Sigmoid colon (tissue), 6 donors: ENCODE measurements at regions not wholly inside any gene's neighbourhood (a gene's known extent, or its start where the extent isn't known, plus 50 kb on each side); places are given as distances from the start of the nearest gene placed in this dataset.

Source experiments
- DNase-seq: peaks from one replicate; pipeline ENCODE4 v3.0.0-alpha.2; 2019
- H3K27ac ChIP-seq, 4 donors: fragments of 200-600 bp; sonication (generic); one replicate each; pipeline ENCODE4 v1.5.1; 2016 to 2019; ENCODE audit warnings: mild to moderate bottlenecking in 1 of 4
- H3K27me3 ChIP-seq, 3 donors: fragments of 200-600 bp; sonication (generic); one replicate each; pipeline ENCODE4 v1.5.1; 2019; ENCODE audit warnings: mild to moderate bottlenecking in 1 of 3
- H3K36me3 ChIP-seq, 4 donors: fragments of 200-600 bp; sonication (generic); one replicate each; pipeline ENCODE4 v1.5.1; 2016 to 2019
- H3K4me1 ChIP-seq, 4 donors: fragments of 200-600 bp; sonication (generic); one replicate each; pipeline ENCODE4 v1.5.1; 2017 to 2019
- H3K4me3 ChIP-seq, 4 donors: fragments of 200-600 bp; sonication (generic); one replicate each; pipeline ENCODE4 v1.5.1; 2017 to 2019; ENCODE audit warnings: mild to moderate bottlenecking in 2 of 4, moderate library complexity in 1 of 4
- H3K9me3 ChIP-seq, 4 donors: fragments of 200-600 bp in 3 of 4; sonication (generic) in 3 of 4; one replicate each; pipeline versions ENCODE4 v1.5.1 to v1.6.1; 2013 to 2019
- CTCF ChIP-seq, 4 experiments: fragments of 450-650 bp in 3 of 4; fragments of 200-600 bp in 1 of 4; IDR thresholded peaks; one replicate each; pipeline ENCODE4 v1.5.1; 2016 to 2019; ENCODE audit warnings: antibody characterized with exemption in 4 of 4, mild to moderate bottlenecking in 3 of 4, moderate library complexity in 2 of 4
- EP300 ChIP-seq, 4 donors: sonication (generic); formaldehyde crosslinking; IDR thresholded peaks; one replicate each; pipeline ENCODE4 v1.6.1; 2017; ENCODE audit warnings: antibody characterized with exemption in 4 of 4
- POLR2A ChIP-seq, 2 donors: fragments of 450-650 bp; IDR thresholded peaks; one replicate each; pipeline ENCODE4 v1.6.1; 2016; ENCODE audit warnings: antibody characterized with exemption in 2 of 2, mild to moderate bottlenecking in 2 of 2, moderate library complexity in 2 of 2
- POLR2AphosphoS5 ChIP-seq, 4 donors: sonication (generic); formaldehyde crosslinking; IDR thresholded peaks; one replicate each; pipeline ENCODE4 v1.6.1; 2017; ENCODE audit warnings: antibody characterized with exemption in 4 of 4
- WGBS, 2 donors: extraction: QIAGEN DNeasy Blood & Tissue Kit; methylation state at CpG; one replicate each; pipeline ENCODE4 v1.1.7; 2013; 5-methylcytosine and 5-hydroxymethylcytosine counted together
- intact Hi-C: fragments of 100-400 bp; cut with DNase I; formaldehyde crosslinking; loops from one replicate; pipeline ENCODE4 v1.15.1; 2023
- donor health status: healthy with polysubstance abuse.
- donor health status: healthy.

GRCh38 chr14:65850429-65851135 lies 438.1 kb downstream of the FUT8 start:
- Histone ChIP-seq H3K27me3 (no peaks in the 10 kb centered on the region), H3K4me3 (no peak overlapping the region), H3K4me1 (no peaks in the 10 kb centered on the region), H3K36me3 (no peaks in the 10 kb centered on the region), H3K27ac (no peak overlapping the region), H3K9me3 (no peaks in the 10 kb centered on the region)
- 84% methylated on average over 10 of the region's 10 CpGs for WGBS, 2 donors
- intact Hi-C loops = no loop called here
- TF ChIP-seq CTCF (IDR thresholded peaks at IDR 0.05) (no peak), EP300 (IDR thresholded peaks at IDR 0.05) (no peak), POLR2A (IDR thresholded peaks at IDR 0.05) (no peak), POLR2AphosphoS5 (IDR thresholded peaks at IDR 0.05) (no peak)
- DNase-seq = no peak

- Histone ChIP-seq H3K4me3 (no peak overlapping the region), H3K27me3 (no peaks in the 10 kb centered on the region), H3K27ac (no peak overlapping the region), H3K36me3 (no peaks in the 10 kb centered on the region), H3K9me3 (no peaks in the 10 kb centered on the region), H3K4me1 (no peaks in the 10 kb centered on the region)
- intact Hi-C loops = no loop called here
- TF ChIP-seq POLR2AphosphoS5 (IDR thresholded peaks at IDR 0.05) (no peak), CTCF (IDR thresholded peaks at IDR 0.05) (no peak), EP300 (IDR thresholded peaks at IDR 0.05) (no peak), POLR2A (IDR thresholded peaks at IDR 0.05) (no peak)
- 39 to 41% methylated on average over 2 of the region's 2 CpGs for WGBS, 2 donors
- DNase-seq = no peak
These were observed 440.2 kb downstream of the FUT8 start for GRCh38 chr14:65852689-65853088.

GRCh38 chr14:65853407-65853955 lies 441.0 kb downstream of the FUT8 start:
- Histone ChIP-seq H3K4me3 (no peak overlapping the region), H3K36me3 (no peaks in the 10 kb centered on the region), H3K4me1 (no peaks in the 10 kb centered on the region), H3K9me3 (no peaks in the 10 kb centered on the region), H3K27ac (no peak overlapping the region), H3K27me3 (no peaks in the 10 kb centered on the region)
- 88 to 90% methylated on average over 7 of the region's 7 CpGs for WGBS, 2 donors
- TF ChIP-seq POLR2AphosphoS5 (IDR thresholded peaks at IDR 0.05) (no peak), CTCF (IDR thresholded peaks at IDR 0.05) (no peak), POLR2A (IDR thresholded peaks at IDR 0.05) (no peak), EP300 (IDR thresholded peaks at IDR 0.05) (no peak)
- no peak for DNase-seq
- intact Hi-C loops = no loop called here

GRCh38 chr14:65854215-65854614 lies 441.7 kb downstream of the FUT8 start:
- Histone ChIP-seq H3K9me3 (no peaks in the 10 kb centered on the region), H3K4me3 (no peak overlapping the region), H3K27me3 (no peaks in the 10 kb centered on the region), H3K27ac (no peak overlapping the region), H3K36me3 (no peaks in the 10 kb centered on the region), H3K4me1 (no peaks in the 10 kb centered on the region)
- intact Hi-C loops = no loop called here
- DNase-seq = no peak
- 82 to 85% methylated on average over 6 of the region's 6 CpGs for WGBS, 2 donors
- TF ChIP-seq CTCF (IDR thresholded peaks at IDR 0.05) = no peak
- TF ChIP-seq EP300 (IDR thresholded peaks at IDR 0.05) = no peak
- TF ChIP-seq POLR2A (IDR thresholded peaks at IDR 0.05) = no peak
- no peak for TF ChIP-seq POLR2AphosphoS5 (IDR thresholded peaks at IDR 0.05)
